HG03060 (cell line): ENCODE measurements at regions not wholly inside any gene's neighbourhood (a gene's known extent, or its start where the extent isn't known, plus 50 kb on each side); places are given as distances from the start of the nearest gene placed in this dataset.
"Not testable (repeated sequence)": the region's sequence is repeated elsewhere in the genome, so short reads cannot be mapped to it uniquely, and the experiment has no call there.

ENCODE experiments used
- ATAC-seq: cut with Tn5 transposase; IDR thresholded peaks from one replicate; pipeline ENCODE4 v1.9.1; 2021; ENCODE audit warnings: low read depth, moderate number of reproducible peaks; ENCODE audit not compliant: unreplicated experiment

DNA sequence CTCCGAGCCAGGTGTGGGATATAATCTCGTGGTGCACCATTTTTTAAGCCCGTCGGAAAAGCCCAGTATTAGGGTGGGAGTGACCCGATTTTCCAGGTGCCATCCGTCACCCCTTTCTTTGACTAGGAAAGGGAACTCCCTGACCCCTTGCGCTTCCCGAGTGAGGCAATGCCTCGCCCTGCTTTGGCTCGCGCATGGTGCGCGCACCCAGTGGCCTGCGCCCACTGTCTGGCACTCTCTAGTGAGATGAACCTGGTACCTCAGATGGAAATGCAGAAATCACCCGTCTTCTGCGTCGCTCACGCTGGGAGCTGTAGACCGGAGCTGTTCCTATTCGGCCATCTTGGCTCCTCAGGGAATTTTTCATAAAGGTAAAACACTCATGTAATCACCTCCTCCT is 63.9 kb downstream of the RWDD3 start:
- ATAC-seq, result not testable (repeated sequence)

DNA sequence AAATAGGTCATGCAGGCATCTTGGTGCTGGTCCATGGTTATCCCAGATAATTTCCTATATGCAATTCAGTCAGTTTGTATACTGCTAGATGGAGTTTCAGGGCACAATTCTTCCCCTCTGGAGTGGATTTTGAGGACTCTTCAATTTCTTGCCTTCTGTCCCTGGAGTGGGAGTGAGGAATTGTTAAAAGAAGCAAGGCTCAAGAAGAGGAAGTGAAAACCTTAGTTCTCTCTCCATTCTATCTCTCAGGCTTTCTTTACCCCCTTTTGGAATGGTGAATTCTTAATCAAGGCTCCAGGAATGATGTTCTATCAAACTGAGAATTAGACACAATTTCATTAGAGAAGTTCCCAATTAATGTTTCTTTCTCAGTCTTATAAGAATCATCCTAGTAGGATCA is 67.1 kb downstream of the RWDD3 start:
- no peak for ATAC-seq

DNA sequence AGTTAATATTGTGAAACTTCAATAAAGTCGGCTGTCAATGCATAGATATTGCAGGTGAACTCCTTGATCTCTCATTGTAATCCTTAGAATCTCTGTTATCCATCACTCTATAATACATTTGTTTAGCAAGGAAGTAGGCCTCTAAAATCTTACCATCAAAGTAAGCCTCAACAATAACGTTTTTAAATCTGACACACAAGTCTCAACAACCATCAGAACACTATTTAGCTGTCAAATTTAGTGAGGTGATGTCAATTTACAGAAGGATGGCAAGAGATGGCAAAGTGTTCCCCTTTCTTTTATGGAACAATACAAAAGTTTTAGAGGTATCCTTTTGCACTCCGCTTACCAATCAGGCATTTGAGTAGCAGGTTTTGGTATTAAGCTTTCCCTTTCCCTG is 67.6 kb downstream of the RWDD3 start:
- ATAC-seq, result no peak

DNA sequence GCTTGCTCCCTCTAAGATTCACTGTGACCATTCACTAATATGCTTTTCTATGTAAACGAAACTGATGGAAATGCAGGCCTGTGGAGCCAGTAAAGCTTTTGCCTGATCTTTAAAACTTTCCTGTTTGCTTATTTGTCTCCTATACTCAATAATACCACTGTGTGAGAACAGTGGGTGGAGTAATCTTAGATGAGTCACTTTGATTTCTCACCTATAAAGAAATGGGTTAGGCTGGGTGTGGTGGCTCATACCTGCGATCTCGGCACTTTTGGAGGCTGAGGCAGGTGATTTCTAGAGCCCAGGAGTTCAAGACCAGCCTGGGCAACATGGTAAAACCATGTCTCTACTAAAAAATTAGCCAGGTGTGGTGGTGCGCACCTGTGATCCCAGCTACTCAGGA is 70.8 kb downstream of the RWDD3 start:
- no peak for ATAC-seq

DNA sequence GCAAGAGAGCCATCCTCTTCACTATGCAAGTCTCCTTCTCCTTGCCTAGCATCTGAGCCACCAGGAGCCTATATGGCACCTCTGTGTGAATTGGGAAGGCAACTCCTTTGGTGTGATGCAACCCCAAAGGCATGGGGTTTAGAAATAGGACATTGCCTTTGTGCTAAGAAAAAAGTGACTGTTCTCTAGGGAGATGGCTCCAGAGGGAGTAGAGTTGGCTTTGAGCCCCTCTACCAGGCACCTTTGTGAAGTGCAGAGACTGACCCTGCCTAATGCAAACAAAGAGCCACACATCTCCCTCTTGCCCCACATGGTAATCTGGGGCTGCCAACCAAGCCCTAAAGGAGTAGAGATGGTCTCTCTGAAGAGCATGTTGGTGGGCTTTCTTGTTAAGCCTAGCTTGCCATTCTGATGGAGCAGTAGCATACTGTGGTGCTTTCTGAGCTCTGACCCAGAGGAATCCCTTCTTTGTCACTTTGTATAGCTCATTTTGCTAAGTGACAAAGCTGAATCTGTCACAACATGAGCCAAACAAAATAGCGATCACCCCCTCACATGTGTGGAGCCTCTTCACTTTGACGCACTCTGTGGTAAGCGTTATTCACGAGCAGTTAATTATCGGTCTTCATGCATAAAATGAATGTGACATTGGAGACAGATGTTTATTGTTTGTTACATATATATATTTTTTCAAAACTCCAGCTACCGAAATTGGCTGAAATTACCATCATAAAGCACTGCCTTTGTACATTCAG is 74.4 kb downstream of the RWDD3 start:
- no peak for ATAC-seq

DNA sequence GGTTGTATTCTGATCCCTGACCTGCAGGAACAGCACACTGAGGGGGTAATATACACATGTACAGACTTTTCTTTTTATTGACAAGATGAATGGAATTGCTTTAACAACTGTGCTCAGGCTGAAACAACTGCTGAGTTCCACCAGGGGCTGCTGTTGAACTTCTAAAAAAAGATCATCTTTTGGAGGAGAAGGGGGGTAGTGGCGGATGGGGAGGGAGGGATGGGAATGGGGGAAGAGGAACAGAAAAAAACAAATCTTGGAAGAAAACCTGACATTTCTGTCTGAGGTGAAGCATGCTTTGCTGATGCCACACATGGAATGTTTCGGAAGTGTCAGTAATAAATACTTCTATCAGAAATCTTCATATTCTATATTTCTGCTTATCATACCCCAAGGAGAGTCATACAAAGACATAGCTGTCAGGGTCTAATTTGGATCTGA is 75.0 kb downstream of the RWDD3 start:
- ATAC-seq, result no peak

DNA sequence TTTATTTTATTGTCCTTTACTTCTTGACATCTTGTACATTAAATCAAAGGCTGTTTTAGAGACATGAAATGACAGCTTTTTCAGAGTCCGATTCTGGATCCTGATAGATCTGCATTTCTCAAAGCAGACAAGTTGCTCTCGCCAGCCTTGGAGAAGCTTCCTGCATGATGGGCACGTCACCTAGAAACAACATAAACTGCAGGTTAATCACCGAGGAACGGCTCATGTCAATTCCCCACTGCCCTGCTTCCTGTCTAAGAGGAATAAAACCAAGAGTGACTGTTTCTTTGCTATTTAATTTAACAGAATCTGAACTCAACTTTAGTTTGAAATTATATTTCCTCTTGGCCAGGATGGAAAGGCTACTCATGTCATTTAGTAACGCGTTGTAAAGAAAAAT is 77.0 kb downstream of the RWDD3 start:
- ATAC-seq, result no peak

DNA sequence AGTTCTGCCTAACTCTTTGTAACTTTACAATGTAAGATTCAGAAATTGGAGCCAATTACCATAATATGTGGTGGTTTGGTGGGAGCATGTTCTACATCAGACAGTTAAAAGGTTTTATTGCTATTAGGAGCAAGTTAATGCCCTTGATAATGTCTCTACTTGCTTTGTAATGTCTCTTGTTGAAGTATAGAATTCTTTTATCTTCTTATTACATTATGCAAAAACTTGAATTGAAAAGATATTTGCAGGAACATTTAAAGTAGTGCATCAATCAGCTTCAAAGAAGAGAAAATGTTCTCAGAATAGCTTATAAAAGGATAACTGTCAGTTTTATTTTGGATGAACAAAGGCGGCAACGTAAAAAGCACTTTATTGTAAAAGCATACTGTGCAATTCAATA is 77.8 kb downstream of the RWDD3 start:
- no peak for ATAC-seq

DNA sequence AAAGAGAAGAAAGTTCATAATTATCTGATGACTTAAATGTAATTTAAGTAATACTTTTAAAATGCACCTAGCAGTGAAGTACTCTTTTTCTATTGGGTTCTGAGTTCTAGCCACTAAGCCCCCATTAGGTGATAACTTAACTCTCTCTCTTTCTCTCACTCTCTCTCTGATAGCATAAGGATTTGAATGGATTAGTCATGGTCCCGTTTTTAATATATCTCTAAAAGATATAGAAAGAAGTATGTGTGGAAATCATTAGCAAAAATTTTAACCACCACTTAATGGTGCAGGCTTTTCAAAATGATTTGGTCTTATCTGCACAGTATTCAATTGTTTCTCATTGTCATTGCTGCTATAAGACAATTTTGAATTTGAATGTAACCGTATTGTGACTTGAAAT is 78.2 kb downstream of the RWDD3 start:
- ATAC-seq, result no peak

DNA sequence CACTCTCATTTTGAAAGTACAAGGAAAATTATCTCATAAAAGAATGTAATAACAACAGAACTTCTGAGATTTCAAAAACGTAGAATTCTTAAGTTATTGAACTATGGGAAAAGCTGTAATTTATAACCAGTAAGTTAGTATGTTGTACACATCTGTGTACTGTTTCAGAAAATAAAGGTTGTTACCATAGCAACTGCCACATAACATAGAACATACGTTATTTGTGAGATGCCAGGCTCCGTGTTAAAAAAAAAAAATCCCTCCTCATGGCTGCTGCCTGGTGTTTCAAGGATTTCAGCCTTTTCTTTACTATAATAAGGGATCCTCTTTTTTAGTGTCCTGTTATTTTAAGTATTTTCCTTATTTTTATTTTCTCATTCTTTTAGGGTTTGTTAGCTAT is 79.5 kb downstream of the RWDD3 start:
- no peak for ATAC-seq

DNA sequence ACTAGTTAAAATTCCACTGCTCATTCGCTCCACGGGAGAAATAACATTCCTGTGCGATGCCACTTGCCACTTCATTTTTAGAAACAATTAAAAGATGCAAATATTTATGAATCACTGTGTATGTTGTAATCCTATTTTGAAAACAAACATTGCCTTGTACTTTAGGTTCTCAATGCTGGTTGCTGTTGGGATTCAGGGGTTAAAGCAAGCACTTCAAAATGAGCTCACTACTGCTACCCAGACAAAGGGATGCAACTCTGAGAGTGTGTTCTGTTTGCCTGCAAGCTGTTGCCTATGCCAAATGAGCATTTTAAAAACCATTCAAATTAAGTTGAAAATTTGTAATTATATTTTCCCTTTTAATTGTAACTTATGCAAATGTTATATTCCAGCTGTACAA is 87.5 kb downstream of the RWDD3 start:
- no peak for ATAC-seq

DNA sequence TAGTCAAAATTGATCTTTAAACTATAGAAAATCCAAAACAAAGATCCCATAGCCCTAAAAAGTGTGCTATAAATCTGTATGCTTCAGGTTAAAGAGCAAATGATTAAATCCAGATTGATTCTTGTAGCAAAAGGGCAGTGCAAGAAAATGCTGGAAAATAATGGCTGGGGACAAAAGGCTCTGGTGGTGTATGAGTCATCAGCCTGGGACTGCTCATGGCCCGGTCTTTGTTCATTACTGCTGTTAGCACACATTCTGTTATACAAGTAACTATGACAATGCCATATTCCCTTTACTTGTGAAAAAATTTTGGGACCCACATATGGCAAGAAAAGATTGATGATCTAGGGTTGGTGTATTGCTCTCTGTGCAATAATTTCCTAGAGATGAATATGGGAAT is 89.1 kb downstream of the RWDD3 start:
- no peak for ATAC-seq

DNA sequence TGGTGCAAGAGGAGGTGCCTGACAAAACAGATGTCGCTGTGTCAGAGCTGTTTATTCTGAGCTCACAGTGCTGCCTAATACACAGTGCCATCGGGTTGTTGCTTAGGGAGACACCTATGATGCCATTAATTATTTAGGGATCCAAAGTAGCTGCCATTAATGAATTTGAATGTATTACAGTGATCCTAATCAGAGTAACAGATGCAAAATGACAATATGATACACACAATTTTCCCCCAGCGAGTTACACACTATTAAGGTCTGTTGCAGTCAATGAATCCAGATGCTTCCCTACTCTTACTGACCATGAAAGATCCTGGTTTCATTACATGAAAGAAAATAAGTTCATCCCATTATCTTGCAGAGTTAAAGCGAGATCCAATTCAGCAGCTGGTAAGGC is 91.3 kb downstream of the RWDD3 start:
- ATAC-seq, result no peak

DNA sequence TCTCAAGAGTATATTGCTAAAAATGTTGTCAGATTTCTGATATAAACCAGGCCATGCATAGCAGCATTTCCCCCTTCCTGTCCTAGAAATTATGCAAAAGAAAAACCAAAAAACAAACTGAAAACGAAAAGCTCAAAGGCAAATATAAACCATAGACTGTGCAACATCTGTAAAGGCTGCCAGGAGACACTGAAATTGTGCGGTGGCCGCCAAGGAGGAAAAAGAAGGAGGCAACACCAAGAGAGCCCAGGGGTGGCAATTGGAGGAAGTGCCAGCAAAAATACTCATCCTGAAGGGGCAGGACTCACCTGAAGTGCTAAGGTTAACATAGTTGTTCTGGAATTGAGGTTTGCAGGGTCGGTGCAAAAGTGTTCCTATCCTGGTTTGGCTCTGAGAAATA is 92.0 kb downstream of the RWDD3 start:
- no peak for ATAC-seq

DNA sequence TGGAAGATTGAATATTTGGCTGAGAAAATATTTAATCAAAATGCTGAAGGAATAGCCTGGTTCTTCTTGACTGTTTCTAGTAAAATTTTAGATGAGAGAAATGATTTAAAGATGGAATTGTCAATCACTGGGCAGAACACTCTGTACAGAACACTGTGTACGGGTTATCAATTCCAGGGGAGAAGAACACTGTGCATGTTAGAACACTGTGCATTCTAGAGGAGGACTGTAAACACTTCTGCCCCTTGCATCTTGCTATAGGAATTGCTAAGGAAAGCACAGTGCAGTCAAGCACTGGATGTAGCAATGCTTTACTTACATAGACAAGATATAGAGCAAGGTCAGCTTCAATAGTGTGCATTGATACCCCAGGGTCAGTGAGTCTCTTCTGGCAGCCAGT is 98.7 kb downstream of the RWDD3 start:
- ATAC-seq, result no peak

DNA sequence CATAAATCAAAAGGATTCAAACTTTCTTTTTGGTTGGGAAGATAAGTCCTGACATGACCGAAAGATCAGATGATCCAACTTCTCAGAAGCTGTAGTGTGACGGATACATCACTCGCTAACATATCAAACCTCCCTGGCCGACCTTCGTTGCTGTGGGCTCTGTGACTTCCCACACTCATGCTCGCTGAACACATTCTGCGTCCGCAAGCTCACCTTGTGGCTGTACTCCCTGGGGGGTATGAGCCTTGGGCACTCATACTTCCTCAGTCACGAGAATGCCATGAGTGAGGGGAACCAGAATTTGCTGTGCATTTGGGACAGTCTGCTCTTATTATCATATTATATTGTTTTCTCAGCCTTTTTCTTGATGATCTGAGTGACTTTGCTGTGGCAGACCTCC is 105.4 kb downstream of the RWDD3 start:
- ATAC-seq, result no peak

DNA sequence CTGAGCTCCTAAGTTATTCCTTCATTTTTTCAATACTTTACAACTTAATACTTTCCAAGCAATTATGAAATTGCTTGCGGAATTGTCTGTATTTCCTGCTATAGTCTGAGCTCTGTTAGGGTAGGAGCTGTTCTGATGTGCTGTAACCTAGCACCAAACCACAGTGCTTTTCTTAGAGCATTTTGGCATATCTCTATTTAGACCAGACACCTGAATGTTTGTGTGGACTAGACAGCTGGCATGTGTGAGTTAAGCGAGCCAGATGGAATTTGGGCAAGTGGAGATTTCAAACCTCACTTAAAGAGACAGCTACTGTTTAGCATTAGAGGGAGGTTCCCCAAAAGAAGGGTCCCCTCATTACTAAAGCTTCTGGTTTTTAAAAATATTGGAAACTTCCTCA is 106.1 kb downstream of the RWDD3 start:
- no peak for ATAC-seq

DNA sequence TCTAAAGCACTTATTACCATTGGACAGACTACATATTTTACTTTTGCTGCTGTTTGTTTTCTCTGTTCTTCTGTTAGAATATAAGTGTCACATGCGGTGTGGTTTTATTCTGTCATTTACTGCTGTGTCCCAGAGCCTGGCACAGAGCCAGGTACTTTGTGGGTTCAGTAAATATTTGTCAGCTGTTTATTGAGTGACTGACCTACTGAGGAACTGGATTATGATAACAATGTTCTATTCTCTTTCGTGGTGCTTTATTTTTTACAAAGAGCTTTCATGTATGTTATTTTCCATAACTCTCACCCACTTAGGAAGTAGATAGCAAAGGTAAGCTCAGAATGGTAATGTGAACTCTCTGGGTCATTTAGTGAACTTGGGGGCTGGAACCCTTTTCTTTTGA is 118.8 kb downstream of the RWDD3 start:
- no peak for ATAC-seq

DNA sequence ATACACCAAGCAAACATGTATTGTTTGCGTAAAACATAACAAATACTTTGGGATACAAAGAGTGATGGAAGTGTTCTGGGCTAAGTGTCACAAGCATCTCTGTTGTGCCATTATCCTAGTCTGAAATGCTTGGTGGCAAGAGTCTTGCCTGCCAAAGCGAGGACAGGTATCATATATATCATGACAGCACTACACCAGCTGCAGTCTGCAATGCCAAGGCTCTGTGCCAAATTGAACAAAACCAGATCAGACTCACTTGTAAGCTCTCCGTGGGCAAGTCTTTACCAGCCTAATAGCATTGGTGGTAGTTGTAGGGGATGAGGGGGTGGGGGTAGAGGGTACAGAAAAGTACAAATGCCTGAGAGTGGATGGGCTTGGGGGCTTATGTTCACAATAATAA is 119.2 kb downstream of the RWDD3 start:
- no peak for ATAC-seq

DNA sequence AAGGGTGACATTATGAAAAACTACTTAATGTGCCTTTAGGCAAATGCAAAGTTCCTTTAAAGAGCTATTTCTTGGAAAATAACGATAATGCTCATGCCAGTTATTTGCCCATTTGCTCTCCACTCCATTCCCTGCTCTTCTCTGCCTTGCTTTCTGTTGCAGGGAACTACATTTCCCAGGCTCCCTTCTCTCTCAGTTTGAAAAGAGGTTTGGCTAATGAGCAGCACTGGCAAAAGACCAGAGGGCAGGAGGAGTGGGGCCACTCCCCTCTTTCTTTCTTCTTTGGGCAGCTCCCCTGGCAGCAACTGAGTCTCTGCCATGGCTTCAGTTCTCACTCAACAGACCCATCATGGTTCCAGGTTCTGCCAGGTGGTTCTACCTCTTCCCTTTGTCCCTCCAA is 130.5 kb downstream of the RWDD3 start:
- ATAC-seq, result no peak

DNA sequence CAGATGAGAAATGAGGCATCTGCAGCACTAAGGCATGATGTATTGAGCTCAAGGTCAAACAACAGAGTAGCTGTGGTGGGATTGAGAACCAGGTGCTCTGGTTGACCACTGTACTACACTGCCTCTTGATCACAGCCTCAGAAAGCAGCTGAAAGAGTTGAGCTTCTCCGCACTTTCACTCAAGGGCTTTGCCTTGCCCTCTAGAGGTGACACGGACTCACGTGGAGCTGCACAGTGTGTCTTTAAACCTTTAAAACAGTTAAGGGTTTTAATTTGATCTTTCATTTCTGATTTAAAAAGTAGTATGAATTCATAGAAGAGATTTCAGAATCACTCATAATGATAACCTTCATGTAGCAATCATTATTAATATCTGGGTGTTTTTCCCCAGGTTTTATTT is 132.5 kb downstream of the RWDD3 start:
- ATAC-seq, result no peak

DNA sequence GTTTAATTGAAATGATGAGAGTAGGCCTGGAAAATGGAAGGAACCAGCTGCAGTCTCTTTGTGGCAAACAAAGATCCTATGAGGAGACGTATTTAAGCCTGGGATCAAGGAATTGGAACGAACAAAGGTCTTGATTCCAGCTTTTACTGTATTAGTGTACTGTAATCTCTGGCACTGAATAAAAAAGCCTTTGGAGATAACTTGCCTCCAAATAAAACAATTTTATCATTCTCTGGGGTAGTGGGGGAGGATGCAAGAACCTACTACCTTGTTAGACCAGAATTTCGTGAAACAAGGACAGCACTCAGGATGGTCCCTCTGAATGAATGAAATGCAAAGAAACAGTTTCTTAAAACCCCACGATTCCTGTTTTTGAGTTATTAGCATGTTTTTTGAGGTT is 134.2 kb downstream of the RWDD3 start:
- ATAC-seq, result no peak
